NOMO-1 treated with DMSO at 0.1 percent for 48 hours (cell line): ENCODE measurements at regions not wholly inside any gene's neighbourhood (a gene's known extent, or its start where the extent isn't known, plus 50 kb on each side); places are given as distances from the start of the nearest gene placed in this dataset.

Source experiments
- DNase-seq: peaks from one replicate; lab custom pipeline; 2025; ENCODE audit not compliant: unreplicated experiment; lab: John Stamatoyannopoulos, UW

DNA sequence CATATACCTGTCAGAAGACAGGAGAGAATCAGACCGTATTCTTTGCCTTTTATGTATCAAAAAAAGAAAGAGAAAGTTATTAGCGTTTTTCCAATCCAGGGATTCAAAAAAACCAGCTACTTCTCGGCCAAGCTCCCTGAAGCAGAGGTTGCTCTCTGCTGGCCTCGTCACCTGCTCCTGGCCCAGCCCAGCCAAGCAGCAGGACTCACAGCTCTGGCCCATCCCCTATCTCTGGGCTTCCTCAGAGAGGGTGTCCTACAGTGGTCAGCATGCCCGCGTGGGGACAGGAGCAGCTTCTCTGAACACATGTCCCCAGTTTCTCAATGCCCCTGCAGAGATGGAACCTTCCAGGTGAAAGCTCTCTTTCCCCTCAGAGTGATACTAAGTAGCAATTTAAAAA is 209.0 kb downstream of the URI1 start:
- no peak for DNase-seq

DNA sequence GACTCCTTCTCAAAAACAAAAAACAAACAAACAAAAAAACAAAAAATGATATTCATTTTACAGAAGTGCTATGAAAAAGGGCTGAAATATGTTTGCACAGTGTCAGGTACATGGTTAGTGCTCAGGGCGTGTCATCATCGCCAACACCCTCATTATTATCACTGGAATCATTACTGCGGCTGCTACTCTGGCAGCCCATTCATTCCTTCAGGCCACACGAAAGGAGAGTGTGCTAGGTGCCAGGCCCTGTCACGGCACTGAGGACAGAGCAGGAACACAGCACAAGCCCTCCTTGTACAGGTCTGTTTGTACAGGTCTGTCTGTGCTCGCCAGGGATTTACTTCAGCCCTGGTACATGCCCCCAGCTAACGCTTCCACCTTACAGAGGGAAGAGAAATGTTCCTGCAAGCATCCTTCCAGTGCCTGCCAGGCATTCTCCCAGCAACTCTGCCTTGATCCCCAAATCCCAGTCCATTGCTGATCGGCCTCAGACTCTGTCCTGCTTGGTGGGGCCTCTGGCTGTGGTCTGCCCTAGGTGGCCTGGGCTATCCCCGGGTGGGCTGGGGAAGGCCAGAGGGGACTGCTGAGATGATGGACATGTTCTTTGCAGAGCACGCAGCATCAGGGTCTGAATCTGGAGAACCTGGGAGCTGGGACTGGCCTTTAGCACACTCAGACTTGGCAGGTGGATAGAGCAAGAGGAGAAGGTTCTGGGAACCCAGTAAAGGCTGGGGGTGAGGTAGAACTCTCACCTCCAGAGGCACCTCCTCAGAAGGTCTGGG is 210.7 kb downstream of the URI1 start:
- no peak for DNase-seq

GRCh38 chr19:30153326-30154210 is 211.5 kb downstream of the URI1 start:
- no peak for DNase-seq

DNA sequence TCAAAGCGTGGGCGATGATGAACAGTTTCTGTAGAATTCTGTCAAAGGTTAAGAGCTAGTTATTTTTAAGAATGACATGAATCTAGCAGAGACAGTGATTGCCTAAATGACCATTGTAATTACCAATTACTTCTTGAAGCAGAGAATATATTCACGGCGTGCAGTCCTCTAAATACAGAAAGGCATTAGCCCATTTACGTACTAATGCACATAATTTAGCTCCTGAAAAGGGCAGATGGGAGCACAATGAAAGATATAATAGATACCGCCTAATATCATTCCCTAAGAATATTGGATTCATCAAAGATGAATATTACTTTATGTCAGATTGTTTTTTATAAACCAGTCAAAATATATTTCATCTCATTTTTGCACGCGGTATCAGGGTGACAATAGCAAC is 212.4 kb downstream of the URI1 start:
- DNase-seq, result no peak

- DNase-seq, result no peak
Measured at GRCh38 chr19:30155381-30156200, 213.6 kb downstream of the URI1 start.

DNA sequence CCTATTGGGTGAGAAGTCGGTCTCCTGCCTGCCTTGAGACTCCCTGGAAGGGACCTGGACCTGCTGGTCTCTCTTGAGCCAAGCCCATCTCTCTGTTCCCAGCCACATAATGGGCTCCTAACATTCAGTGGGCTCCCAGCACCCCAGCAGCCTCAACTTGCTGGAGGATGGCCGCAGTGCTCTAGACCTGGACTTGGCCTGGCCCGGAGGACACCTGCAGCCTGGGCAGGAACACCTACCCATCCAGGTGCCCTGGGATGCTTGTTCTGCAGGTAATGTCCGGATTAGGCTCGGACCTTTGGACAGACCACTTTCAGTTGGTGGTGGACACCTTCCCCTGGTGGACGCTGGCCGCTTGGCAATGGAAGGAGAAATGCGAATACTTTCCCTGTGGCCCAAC is 214.6 kb downstream of the URI1 start:
- no peak for DNase-seq

- DNase-seq, result no peak
Measured at GRCh38 chr19:30158067-30158892, 213.9 kb upstream of the ZNF536 start.

GRCh38 chr19:30158893-30159245 is 213.3 kb upstream of the ZNF536 start:
- DNase-seq, result no peak

GRCh38 chr19:30159636-30160035 is 212.5 kb upstream of the ZNF536 start:
- DNase-seq, result no peak

DNA sequence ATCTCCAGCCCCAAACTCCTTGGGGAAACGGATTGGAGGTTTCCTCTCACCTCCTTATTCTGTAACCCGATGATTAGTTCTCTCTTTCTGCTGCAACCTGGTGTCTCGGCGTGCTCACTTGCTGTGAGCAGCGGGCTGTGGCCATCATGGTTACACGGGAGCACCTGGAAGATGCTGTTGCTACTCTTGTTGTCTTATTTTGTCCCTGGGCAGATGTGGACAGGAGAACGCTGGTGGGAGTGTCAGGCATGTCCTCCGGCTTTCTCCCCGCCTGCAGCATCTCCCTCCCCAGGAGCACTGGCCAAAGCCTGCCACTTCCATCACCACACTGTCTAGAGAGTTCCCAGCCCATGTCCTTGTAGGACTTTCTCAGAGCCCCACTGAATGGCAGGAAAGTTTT is 211.8 kb upstream of the ZNF536 start:
- no peak for DNase-seq

- DNase-seq, result no peak
Measured at GRCh38 chr19:30161021-30161655, 211.0 kb upstream of the ZNF536 start.

GRCh38 chr19:30161770-30162169 is 210.4 kb upstream of the ZNF536 start:
- DNase-seq, result no peak

- no peak for DNase-seq
Measured at GRCh38 chr19:30162718-30163117, 209.5 kb upstream of the ZNF536 start.

- DNase-seq, result no peak
Measured at GRCh38 chr19:30163663-30164062, 208.5 kb upstream of the ZNF536 start.

GRCh38 chr19:30165228-30165813 is 206.9 kb upstream of the ZNF536 start:
- DNase-seq, result no peak

- no peak for DNase-seq
Measured at GRCh38 chr19:30167206-30167868, 204.8 kb upstream of the ZNF536 start.

GRCh38 chr19:30167976-30168635 is 204.1 kb upstream of the ZNF536 start:
- DNase-seq, result no peak

- no peak for DNase-seq
Measured at GRCh38 chr19:30168760-30169159, 203.4 kb upstream of the ZNF536 start.
